NCI-H146 treated with DMSO at 0.1 percent for 48 hours (cell line): ENCODE measurements at regions not wholly inside any gene's neighbourhood (a gene's known extent, or its start where the extent isn't known, plus 50 kb on each side); places are given as distances from the start of the nearest gene placed in this dataset.

Experiments
- DNase-seq: peaks from one replicate; lab custom pipeline; 2025; ENCODE audit not compliant: unreplicated experiment; lab: John Stamatoyannopoulos, UW

- no peak for DNase-seq
These were observed 478.7 kb upstream of the MYT1L start for GRCh38 chr2:2809771-2810170.

- DNase-seq: no peak
These were observed 477.5 kb upstream of the MYT1L start for GRCh38 chr2:2808551-2809058.

- DNase-seq: no peak
These were observed 475.6 kb upstream of the MYT1L start for GRCh38 chr2:2806711-2807110.

- no peak for DNase-seq
These were observed 474.2 kb upstream of the MYT1L start for GRCh38 chr2:2805263-2805662.

GRCh38 chr2:2804528-2804927 is 473.5 kb upstream of the MYT1L start:
- DNase-seq: no peak

GRCh38 chr2:2801458-2801857 is 470.4 kb upstream of the MYT1L start:
- DNase-seq: no peak

GRCh38 chr2:2800697-2801096 is 469.6 kb upstream of the MYT1L start:
- no peak for DNase-seq

- no peak for DNase-seq
These were observed 468.9 kb upstream of the MYT1L start for GRCh38 chr2:2800001-2800400.

- no peak for DNase-seq
These were observed 468.1 kb upstream of the MYT1L start for GRCh38 chr2:2799151-2799697.

GRCh38 chr2:2798337-2798736 is 467.3 kb upstream of the MYT1L start:
- no peak for DNase-seq

- no peak for DNase-seq
These were observed 466.7 kb upstream of the MYT1L start for GRCh38 chr2:2797797-2798196.

GRCh38 chr2:2796207-2796606 is 465.1 kb upstream of the MYT1L start:
- no peak for DNase-seq

GRCh38 chr2:2795438-2796091 is 464.5 kb upstream of the MYT1L start:
- no peak for DNase-seq

GRCh38 chr2:2793925-2794560 is 463.0 kb upstream of the MYT1L start:
- DNase-seq: no peak

GRCh38 chr2:2793514-2793913 is 462.4 kb upstream of the MYT1L start:
- no peak for DNase-seq

- DNase-seq: peak; percentile 11
These were observed 460.5 kb upstream of the MYT1L start for GRCh38 chr2:2791606-2792005.

GRCh38 chr2:2791031-2791430 is 460.0 kb upstream of the MYT1L start:
- DNase-seq: no peak

- peak; percentile 86 for DNase-seq
These were observed 457.0 kb upstream of the MYT1L start for GRCh38 chr2:2788076-2788475.

GRCh38 chr2:2787301-2787907 is 456.3 kb upstream of the MYT1L start:
- no peak for DNase-seq

- no peak for DNase-seq
These were observed 450.9 kb upstream of the MYT1L start for GRCh38 chr2:2782007-2782406.

GRCh38 chr2:2779727-2780126 is 448.7 kb upstream of the MYT1L start:
- no peak for DNase-seq

- DNase-seq: no peak
These were observed 446.8 kb upstream of the MYT1L start for GRCh38 chr2:2777876-2778275.
